ENCODE measurements at regions not wholly inside any gene's neighbourhood (a gene's known extent, or its start where the extent isn't known, plus 50 kb on each side); places are given as distances from the start of the nearest gene placed in this dataset.
"Not testable (repeated sequence)": the region's sequence is repeated elsewhere in the genome, so short reads cannot be mapped to it uniquely, and the experiment has no call there.

DNA sequence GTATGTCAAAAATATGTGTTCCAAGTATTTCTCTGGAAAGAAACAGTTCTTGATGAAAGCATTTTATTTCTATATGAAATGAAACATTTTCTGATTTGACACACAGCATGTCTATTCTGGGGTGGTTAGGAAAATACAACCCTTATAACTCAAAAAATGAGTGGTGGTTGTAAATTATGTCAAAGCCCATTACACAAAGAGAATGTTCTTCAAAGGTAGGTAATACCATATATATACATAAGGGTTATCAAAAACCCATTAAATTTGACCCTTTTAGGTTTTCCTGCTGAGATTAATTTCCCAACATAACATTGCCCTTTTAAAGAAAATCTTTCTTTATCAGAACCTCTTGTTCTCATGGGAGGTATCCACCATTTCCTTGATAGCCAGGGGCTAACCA is 420.5 kb upstream of the TECRL start:
- DNase-seq (ENCODE audit: extremely low read depth, low read depth), result no peak
- no peak for TF ChIP-seq CTCF (IDR thresholded peaks at IDR 0.05; ENCODE audit: low read depth, low read length, missing control alignments)
- no peak overlapping the region for H3K4me3 ChIP-seq (replicated peaks; ENCODE audit: low read depth, low read length)

DNA sequence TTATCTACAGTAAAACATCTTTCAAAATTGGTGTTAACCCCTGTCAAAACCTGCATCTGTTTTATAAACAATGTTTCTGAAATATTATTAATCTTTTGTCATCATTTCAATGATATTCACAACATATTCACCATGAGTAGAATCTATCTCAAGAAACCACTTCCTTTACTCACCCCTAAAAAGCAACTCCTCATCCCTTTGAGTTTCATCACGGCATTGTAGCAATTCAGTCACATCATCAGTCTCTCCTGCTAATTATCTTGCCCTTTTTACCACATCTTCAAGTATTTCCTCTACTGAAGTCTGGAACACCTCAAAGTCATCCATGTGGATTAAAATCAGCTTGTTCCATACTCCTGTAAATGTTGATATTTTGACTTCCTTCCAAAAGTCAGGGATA is 415.3 kb upstream of the TECRL start:
- TF ChIP-seq CTCF (IDR thresholded peaks at IDR 0.05; ENCODE audit: low read depth, low read length, missing control alignments), result no peak
- no peak overlapping the region for H3K4me3 ChIP-seq (replicated peaks; ENCODE audit: low read depth, low read length)
- DNase-seq (ENCODE audit: extremely low read depth, low read depth), result no peak

GRCh38 chr4:64822405-64822804 is 413.2 kb upstream of the TECRL start:
- H3K4me3 ChIP-seq (replicated peaks; ENCODE audit: low read depth, low read length), result no peak overlapping the region
- DNase-seq (ENCODE audit: extremely low read depth, low read depth), result no peak
- no peak for TF ChIP-seq CTCF (IDR thresholded peaks at IDR 0.05; ENCODE audit: low read depth, low read length, missing control alignments)

- no peak for TF ChIP-seq CTCF (IDR thresholded peaks at IDR 0.05; ENCODE audit: low read depth, low read length, missing control alignments)
- H3K4me3 ChIP-seq (replicated peaks; ENCODE audit: low read depth, low read length), result no peak overlapping the region
- no peak for DNase-seq (ENCODE audit: extremely low read depth, low read depth)
These were observed 412.1 kb upstream of the TECRL start for GRCh38 chr4:64821219-64821976.

GRCh38 chr4:64814616-64815015 is 405.4 kb upstream of the TECRL start:
- no peak for TF ChIP-seq CTCF (IDR thresholded peaks at IDR 0.05; ENCODE audit: low read depth, low read length, missing control alignments)
- H3K4me3 ChIP-seq (replicated peaks; ENCODE audit: low read depth, low read length), result no peak overlapping the region
- no peak for DNase-seq (ENCODE audit: extremely low read depth, low read depth)

DNA sequence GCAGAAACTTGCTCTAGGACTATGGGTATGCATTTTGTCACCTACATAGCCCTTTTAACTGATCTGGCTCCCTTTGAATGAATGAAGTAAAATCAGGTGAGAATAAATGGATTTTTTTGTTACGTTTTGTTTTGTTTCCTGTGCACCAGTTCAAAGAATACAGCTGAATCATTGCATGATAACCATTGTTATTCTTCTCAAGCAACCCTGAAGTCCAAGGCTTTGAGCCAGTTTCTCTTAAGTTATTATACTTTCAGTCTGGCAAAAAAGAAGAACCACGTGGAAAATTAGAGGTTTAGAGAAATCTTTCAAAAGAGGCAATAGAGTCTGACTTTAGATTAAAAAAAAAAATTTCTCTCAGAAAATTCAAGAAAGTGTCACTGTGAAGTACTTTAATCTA is 398.6 kb upstream of the TECRL start:
- no peak overlapping the region for H3K4me3 ChIP-seq (replicated peaks; ENCODE audit: low read depth, low read length)
- DNase-seq (ENCODE audit: extremely low read depth, low read depth), result no peak
- no peak for TF ChIP-seq CTCF (IDR thresholded peaks at IDR 0.05; ENCODE audit: low read depth, low read length, missing control alignments)

DNA sequence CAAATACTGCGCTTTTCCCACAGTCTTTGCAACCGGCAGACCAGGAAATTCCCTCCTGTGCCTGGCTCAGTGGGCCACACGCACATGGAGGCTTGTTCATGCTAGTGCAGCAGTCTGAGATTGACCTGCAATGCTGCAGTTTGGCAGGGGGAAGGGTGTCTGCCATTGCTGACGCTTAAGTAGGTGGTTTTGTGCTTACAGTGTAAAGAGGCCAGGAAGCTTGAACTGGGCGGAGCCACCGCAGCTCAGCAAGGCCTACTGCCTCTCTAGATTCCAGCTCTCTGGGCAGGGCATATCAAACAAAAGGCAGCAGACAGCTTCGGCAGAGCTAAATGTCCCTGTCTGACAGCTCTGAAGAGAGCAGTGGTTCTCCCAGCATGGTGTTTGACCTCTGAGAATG is 390.5 kb upstream of the TECRL start:
- H3K4me3 ChIP-seq (replicated peaks; ENCODE audit: low read depth, low read length), result no peak overlapping the region
- TF ChIP-seq CTCF (IDR thresholded peaks at IDR 0.05; ENCODE audit: low read depth, low read length, missing control alignments), result no peak
- DNase-seq (ENCODE audit: extremely low read depth, low read depth), result no peak

DNA sequence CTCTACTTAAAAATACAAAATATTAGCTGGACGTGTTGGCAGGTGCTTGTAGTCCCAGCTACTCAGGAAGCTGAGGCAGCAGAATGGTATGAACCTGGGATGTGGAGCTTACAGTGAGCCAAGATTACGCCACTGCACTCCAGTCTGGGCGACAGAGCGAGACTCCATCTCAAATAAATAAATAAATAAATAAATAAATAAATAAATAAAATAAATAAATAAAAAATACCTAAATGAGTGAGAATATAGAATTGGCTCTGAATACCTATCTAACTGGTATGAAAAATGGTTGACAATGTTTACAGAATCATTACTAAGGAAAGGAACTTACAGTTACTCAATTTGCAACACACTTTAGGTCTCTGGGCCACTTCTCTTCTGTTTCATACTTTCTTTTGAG is 389.6 kb upstream of the TECRL start:
- not testable (repeated sequence) for DNase-seq (ENCODE audit: extremely low read depth, low read depth); H3K4me3 ChIP-seq (replicated peaks; ENCODE audit: low read depth, low read length)
